ENCODE measurements at regions not wholly inside any gene's neighbourhood (a gene's known extent, or its start where the extent isn't known, plus 50 kb on each side); places are given as distances from the start of the nearest gene placed in this dataset.

GRCh38 chr20:23240519-23240918 lies 110.1 kb upstream of the NXT1 start:
- TF ChIP-seq TAF1 (conservative IDR thresholded peaks at IDR 0.05) (no peak), GABPA (IDR thresholded peaks at IDR 0.05 in 1 of 2, conservative IDR thresholded peaks at IDR 0.05 in 1 of 2) (no peak), MAX (IDR thresholded peaks at IDR 0.05) (no peak)
